GM18505 (cell line): ENCODE measurements at regions not wholly inside any gene's neighbourhood (a gene's known extent, or its start where the extent isn't known, plus 50 kb on each side); places are given as distances from the start of the nearest gene placed in this dataset.

Source experiments
- ATAC-seq: cut with Tn5 transposase; IDR thresholded peaks from one replicate; pipeline ENCODE4 v1.9.1; 2021; ENCODE audit not compliant: unreplicated experiment
- POLR2A ChIP-seq: IDR thresholded peaks from 4 replicates; pipeline ENCODE4 v1.6.1; 2011; ENCODE audit warnings: borderline replicate concordance; ENCODE audit not compliant: insufficient read depth, insufficient read length; ENCODE audit errors: extremely low read depth

DNA sequence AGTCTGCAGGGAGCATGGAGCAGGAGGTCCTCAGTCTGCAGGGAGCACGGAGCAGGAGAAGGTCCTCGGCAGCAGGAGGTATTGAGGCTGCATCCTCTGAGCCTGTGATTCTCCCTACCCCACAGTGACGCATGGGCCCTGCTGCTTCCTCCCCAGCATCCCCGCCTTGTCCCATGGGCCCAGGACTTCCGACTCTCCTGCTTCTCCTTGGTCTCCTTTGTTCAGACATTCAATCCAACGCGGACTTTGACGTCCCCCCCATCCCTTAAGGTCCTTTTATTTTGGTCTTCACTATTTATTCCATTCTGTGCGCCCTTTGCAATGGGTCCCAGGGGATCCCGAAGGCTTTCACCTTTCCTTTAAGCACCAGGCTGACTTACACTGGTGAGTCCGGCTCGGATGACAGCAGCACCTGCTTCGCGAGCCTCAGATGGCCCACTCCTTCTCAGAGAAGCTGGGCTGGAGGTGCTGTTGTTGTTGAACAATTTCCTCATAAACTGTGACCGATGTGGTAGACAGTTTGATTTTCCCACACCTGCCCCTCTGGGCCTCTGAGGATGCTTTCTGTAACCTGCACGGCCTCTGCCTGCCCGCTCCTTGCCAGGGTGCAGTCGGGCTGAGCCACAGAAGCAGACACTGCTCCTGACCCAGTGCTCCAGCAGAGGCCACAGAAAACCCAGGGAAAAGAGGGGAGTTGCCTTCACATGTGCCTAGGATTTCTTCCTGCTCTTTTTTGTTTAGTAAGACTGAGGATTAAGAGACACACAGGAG is 407.2 kb upstream of the SHH start:
- no peak for ATAC-seq
- TF ChIP-seq POLR2A: no peak

DNA sequence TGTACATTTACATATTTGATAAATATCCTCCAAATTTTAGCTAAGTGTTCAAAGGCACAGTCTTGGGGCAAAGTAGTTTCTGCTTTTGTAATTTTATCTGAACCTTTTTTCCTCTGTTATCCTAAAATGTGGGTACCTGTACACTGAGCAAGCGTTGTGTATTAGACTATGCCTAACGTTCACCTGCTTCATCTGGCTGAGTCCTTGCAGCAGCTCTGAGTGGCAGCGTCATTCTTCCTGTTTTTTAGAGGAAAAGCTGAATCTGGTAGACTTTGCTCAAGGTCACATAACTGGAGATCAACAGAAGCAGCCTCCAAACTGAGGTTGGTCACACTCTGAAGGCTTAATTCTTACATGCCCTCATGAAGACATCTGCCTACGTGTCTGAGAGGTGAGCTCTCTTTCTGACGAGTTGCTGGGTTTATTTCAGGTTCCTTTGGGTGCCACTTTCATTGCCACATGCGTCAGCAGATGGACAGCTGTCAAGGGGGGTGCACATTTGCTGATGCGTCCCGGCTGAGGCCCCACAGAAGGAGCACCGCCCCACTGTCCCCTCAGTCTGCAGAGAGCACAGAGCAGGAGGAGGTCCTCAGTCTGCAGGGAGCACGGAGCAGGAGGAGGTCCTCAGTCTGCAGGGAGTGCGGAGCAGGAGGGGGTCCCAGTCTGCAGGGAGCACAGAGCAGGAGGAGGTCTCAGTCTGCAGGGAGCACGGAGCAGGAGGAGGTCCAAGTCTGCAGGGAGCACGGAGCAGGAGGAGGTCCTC is 406.5 kb upstream of the SHH start:
- no peak for TF ChIP-seq POLR2A
- ATAC-seq: no peak

DNA sequence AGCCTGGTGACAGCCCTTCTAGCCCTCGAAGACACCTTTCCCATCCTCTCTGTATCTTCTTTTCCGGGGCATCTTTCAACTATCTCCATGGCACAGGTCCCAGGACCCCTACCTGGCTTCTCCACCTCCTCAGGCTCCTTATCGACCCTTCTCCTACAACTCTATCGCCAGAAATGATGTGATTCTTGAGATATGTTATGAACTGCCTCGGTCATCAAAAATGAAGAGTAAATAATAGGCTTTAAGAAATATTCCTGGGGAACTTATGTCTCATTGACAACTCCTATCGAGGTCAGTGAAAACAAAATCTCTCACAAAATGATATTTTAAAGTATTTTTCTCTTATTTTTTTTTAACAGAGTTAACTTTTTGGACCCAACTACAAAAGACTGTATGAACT is 405.5 kb upstream of the SHH start:
- no peak for TF ChIP-seq POLR2A
- no peak for ATAC-seq

DNA sequence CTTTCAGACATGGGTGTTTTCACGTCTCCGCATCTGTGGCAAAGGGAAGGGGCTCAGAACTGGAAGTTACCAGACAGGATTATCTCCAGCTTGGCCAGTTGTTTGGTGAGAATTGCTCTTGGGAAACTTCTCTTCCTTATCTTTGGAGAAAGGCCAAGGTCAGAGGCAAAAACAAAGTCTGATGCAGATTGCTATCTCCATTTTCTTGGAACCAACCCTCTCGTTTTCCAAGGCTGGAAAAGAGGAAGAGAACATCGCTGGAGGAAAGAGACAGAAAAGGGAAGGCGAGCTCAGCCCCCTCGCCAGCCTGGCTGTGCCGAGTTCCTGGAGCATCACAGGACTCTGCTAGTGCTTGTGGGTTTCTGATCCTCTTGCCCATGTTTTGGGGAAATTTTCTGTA is 396.8 kb upstream of the SHH start:
- no peak for TF ChIP-seq POLR2A
- ATAC-seq: no peak

DNA sequence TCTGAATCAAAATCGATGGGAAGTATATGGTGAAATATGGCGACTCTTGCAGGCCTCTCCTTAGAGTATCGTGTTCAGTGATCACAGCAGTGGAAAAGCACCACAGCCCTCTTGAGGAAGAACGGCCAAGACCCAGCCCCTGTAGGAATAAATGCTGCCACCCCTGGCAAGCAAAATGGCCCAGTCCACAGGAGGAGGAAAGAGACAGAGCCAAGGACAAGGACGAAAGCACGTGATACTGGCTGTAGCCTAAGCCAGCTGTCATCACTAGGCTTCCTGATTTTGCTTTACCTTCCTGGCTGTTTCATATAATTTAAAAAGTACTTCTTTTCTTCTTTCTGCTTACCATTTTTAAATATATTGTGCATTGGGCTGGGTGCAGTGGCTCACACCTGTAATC is 395.0 kb upstream of the SHH start:
- ATAC-seq: no peak
- TF ChIP-seq POLR2A: no peak

DNA sequence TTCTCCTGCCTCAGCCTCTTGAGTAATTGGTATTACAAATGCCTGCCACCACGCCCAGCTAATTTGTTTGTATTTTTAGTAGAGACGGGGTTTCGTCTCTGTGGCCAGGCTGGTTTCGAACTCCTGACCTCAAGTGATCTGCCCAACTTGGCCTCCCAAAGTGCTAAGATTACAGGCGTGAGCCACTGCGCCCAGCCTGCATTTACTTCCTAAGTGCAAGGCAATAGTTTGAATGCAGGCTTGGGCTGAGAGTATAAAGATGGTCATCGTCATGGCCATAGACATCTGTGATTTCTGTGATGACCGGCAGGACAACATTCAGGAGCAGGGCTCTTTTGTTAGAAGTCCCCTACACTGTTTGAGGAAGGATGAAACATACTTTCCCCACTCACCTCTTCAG is 393.9 kb upstream of the SHH start:
- no peak for TF ChIP-seq POLR2A
- ATAC-seq: no peak

DNA sequence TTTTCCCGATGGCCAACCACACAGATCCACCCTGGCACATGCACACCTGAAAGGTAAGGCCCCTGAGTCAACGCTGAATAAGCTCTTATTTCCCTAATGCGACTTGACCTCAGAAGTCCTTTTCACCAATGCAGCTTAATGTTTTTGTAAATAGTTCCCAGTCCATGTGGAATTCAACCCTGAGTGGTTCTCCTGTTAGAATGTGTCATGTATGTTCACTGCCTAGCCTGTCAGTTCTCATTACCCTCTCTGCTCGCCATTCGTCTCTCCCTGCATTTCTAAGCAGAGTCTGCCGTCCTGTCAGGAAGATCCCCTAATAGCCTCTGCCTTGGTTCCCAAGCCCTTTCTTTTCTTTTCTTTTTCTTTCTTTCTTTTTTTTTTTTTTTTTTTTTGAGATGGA is 392.6 kb upstream of the SHH start:
- no peak for ATAC-seq
- TF ChIP-seq POLR2A: no peak

DNA sequence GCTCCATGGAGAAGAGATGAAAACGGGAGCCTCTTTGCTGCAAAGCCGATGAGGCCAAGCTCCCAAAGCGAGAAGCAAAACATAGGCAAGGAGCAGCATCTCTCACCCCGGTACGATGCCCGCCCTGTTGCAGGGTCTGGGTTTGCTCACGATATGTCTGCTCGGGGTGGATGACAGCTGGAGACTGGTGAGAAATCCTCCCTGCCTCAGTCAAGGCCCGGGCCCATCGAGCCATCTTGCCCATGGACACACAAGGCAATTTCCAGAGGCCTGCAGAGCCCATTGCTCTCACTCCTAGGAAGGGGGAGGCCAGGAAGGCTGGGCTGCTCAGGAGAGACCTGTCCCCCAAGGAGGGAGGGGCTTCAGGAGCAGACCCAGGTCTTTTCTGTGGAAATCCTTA is 391.7 kb upstream of the SHH start:
- no peak for ATAC-seq

DNA sequence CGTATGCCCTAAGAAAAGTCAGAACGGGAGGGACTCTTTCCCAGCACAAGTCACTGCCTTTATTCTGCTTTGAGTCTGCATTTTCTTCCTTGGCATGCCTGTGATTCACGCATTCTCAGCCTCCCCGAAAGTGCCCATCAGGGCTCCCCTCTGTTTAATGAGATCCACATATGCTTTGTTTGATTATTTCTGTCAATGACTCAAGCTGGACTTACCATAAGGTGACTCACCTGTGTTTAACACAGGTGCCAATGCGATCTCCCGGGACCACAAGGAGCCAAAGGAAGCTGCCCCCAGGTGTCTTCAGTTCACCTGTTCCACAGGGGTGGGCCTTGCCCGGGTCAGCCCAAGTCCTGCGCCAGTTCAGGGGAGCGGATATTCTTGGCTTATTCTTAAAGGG is 386.0 kb upstream of the SHH start:
- ATAC-seq: no peak

More for the DNA sequence above, 391.7 kb upstream of the SHH start:
- TF ChIP-seq POLR2A: no peak

DNA sequence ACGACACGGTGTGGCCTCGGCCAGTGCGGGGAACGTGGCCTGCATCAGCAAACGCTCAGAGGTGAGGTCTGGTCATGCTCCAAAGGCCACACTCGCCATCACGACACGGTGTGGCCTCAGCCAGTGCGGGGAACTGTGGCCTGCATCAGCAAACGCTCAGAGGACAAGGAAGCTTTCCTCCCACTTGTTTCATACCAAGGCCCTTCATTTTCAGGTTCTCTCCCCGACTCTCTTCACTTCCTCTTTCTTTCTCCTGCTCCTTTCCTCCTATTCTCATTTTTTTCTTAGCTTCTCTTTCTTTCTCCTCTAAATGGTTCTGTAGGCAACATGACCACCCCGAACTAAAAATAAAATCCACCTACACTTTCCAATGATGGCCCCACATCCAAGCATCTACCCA is 384.4 kb upstream of the SHH start:
- ATAC-seq: no peak
- no peak for TF ChIP-seq POLR2A

More for the DNA sequence above, 386.0 kb upstream of the SHH start:
- TF ChIP-seq POLR2A: no peak

DNA sequence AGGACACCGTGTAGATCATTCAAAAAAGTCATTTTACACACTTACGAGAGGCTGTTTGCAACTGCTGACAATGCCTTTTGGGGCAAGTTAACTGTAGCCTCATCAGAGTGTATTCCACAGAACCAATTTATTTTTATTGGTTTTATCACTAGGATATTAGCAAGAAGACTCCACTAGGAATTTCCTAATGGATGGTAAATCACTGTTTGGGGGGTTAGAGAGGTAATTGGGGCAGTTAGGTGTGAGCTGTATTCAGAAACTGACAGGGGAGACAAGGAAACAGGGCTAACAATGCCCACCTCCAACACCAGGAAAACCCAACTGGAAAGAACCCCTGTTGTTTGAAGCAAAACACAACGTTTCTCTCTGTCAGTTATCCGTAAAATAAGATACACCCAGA is 383.0 kb upstream of the SHH start:
- ATAC-seq: no peak
- TF ChIP-seq POLR2A: no peak

DNA sequence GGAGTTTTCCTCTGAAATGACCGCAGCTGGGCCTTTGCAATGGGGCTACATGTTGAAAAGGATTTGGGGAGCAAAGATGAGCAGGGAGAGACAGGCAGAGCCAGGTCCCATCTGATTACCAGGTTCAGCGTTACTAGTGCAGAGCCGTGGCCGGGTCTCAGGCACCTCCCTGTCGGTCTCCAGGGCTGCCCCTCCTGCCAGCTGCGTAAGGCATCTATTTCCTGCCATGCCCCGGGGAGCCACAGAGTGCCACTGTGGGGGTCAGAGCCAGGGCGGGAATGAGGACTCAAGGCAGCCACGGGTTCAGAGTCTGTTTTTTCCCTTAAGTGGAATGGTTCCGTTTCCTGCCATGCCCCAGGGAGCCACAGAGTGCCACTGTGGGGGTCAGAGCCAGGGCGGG is 382.6 kb upstream of the SHH start:
- TF ChIP-seq POLR2A: no peak
- no peak for ATAC-seq

DNA sequence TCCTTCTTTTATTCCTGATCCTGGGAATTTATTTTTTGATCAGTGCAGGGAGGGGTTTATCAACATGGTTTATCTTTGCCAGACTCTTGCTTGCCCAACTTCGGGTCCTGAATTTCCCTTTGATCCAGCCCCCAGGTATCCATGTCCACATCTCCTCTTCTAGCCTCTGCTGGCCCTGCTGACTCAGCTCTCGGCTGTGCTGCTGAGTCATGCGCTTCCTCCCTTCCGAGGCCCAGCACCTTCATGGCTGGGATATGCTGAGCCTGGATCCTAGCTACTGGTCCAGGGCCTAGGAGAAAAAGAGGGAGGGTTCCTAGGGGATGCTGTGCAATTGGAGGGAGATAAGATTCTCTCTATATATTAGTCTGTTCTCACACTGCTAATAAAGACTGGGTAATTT is 380.7 kb upstream of the SHH start:
- ATAC-seq: no peak
- TF ChIP-seq POLR2A: no peak

DNA sequence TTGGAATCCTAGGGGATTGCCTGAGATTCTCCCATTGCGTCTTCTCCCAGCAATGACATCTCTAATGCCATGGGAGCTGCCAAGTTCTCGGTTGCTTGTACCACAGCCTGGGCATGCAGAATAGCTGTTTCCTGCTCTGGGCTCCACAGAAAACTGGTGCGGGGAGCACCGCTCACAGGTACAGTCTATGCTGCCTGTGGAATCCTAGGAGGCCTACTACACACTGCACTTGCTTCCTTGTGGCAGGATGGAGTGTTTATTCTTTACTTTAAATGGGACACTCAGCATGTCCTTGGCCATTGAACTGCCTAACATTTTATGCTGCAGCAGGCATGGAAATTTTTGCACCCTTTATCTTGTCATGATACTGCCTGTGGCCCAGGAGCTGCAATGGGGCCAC is 378.8 kb upstream of the SHH start:
- no peak for TF ChIP-seq POLR2A
- ATAC-seq: no peak

DNA sequence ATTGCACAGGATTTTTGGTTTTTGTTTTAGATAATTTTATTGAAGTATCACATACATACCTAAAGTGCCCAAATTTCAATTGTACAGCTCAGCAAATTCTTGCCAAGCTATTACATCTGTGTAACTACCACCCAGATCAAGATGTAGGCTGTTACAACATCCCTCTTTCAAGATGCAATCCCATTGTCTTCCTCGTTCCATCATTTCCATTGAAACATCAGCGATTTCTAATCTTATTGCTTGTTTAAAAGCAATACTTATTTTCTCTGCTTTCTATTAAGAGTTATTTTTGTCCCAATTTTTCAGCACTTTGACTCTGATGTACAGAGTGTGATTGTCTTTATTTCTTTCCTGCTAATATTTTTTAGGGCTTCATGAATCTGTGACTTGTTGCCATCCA is 372.8 kb upstream of the SHH start:
- ATAC-seq: no peak
- no peak for TF ChIP-seq POLR2A

DNA sequence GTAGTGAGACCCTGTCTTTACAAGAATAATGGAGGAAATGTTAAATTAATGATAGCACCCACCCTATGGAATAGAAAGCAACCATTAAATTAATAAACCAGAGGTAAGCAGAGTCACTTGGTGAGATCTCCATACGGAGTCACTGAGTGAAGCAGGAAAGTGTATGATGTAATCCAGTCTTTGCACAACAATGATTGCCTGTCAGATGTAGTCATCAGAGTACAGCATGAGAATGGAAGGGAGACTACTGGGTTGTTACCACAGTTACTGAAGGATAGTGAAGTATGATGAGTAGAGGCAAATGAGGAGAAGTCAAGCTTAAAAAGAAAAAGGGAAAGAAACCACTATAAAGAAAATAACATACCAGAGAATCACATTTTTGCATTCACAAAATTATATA is 371.9 kb upstream of the SHH start:
- ATAC-seq: no peak
- TF ChIP-seq POLR2A: no peak
